CD1c-positive myeloid dendritic cell (primary cell): ENCODE measurements at regions not wholly inside any gene's neighbourhood (a gene's known extent, or its start where the extent isn't known, plus 50 kb on each side); places are given as distances from the start of the nearest gene placed in this dataset.
"Not testable (repeated sequence)": the region's sequence is repeated elsewhere in the genome, so short reads cannot be mapped to it uniquely, and the experiment has no call there.

Experiments
- DNase-seq: peaks from one replicate; pipeline ENCODE4 v3.0.0-alpha.2; 2016; ENCODE audit errors: extremely low spot score

DNA sequence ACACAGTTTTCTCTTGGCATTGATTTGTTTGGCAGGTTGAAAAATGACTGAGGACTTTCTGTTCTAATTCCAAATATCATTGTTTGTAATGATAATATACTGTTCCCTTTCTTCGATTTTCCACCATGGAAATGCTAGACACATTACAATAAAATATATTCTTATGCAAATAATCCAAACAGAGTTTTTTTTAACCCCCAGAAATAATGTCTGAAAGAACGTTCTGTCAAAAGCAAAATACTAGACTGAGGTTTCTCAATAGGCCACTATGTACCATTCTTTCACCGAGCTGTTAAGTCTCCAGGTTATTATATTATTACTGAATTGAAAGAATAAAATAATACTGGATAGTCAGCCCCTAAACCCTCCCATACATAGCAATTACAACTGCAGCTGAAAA, 312.5 kb downstream of the ZIC3 start:
- DNase-seq = no peak

DNA sequence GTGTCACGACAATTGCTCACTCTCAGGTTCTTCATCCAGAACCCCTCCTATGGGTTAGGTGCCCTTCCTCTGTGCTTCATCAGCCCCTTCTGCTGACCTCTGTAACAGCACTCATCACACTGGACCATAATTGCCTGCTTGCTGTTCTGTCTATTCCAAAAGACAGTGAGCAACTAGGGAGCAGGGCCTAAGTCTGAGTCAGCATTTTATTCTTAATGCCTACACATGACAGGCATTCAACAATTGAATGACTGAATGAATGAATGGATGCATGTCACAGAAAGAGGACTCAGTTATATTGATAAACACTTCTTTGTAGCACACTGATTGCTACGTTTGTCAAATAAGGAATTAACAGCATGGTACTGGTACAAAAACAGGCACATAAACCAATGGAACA, 317.0 kb downstream of the ZIC3 start:
- no peak for DNase-seq

DNA sequence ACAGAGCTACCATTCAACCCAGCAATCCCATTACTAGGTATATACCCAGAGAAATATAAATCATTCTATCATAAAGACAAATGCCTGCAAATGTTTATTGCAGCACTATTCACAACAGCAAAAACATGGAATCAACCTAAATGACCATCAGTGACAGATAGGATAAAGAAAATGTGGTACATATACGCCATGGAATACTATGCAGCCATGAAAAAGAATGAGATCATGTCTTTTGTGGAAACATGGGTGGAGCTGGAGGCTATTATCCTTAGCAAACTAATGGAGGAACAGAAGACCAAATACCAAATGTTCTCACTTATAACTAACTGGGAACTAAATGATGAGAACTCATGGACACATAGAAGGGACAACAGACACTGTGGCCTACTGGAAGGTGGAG, 318.9 kb downstream of the ZIC3 start:
- not testable (repeated sequence) for DNase-seq

DNA sequence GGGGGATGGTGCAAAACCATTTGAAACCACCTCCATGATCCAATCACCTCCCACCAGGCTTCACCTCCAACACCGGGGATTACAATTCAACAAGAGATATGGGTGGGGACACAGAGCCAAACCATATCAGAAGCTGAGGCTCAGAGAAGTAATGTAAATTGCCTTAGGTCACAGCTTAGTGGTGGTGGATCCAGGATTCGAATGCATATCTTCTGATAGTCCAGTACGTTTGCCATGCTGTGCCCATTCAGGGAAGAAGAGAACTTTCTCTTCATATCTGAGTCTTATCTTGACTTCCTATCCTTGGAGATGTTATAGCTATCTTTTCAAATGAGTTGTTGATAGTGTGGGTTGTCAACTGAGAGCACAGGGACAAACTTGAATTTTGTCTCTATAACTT, 325.5 kb downstream of the ZIC3 start:
- no peak for DNase-seq

DNA sequence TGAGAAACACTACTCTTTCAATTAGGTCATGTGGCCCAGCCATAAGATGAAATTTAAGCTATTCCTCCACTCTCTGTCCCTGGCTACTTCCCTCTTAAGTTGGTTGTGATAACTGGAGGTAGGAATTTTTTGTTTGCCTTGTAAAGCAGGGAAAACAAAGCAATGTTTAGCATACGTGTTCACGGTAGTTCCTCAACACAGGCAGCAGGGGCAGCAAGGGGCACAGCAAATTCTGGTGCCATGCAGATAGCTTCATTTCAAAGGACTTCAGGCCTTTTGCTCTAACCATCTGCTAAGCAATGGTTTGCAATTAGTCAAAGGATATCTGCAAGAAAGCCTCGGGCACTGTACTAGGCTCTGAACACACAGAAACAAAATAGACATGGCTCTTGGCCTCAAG, 330.2 kb downstream of the ZIC3 start:
- DNase-seq = no peak

DNA sequence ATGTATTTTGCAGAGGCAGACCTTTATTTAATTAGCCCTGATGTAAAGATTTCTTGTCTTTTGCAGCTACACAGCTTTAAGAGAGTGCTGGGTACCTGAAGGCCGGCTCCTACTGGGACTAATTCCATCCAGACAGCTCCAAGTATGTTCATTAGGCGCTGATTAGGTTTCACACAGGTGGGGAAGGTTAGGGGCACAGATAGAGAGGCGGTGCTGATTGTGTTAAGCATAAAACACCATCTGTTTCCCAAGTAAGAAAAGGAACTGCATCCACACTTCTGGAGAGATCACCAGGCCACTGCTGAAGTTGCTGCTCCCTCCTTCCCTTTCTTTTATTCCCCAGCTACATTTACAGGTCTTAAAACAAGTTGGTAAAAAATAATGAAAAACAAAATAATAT, 349.5 kb downstream of the ZIC3 start:
- no peak for DNase-seq

DNA sequence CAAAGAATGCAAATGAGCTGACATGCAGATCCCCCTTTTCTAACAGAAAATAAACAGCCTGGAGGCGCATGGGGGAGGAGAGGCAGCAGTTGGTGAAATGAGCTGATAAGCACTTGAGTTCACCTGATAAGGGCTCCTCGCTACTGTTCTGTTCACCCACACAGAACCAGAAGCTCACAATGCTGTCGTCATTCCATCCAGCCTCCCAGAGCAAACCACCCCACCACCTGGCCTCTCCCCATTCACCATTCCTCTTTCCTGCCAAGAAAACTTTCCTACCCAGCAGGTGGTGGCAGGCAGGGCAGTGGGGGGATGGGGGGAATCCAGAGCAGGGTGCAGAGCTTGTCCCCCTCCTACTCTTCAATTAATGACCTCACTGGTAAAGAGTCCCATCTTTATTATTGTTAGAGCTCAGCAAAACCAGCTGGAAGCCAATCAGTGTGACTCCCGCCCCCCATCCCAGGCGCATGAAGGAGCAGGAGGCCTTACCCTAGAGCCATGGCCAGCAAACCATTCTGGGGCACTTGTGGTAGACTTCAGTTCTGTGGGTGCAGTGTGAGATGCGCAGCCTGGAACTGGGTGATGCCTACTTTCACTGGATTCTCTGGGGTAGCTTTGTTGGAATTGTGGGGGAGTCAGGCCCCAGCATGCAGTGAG, 350.3 kb downstream of the ZIC3 start:
- no peak for DNase-seq

DNA sequence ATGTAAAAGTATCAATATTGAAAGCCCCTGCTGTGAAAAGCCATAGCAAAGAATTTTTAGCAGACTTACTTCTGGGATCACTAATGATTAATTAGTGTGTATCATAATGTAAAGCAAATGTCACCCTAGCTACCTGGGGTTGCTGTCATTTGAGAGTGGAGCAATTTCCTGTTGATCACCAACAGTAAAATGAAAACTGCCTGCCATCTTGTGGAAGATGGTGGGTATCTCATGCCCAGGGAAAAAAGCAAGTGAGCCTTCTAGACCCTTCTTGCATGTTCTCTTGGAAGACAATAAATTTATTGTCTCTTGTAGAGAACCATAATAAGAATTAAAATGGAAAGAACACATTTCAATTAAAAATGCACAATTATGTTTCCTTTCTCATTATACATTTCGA, 360.2 kb downstream of the ZIC3 start:
- DNase-seq = no peak

DNA sequence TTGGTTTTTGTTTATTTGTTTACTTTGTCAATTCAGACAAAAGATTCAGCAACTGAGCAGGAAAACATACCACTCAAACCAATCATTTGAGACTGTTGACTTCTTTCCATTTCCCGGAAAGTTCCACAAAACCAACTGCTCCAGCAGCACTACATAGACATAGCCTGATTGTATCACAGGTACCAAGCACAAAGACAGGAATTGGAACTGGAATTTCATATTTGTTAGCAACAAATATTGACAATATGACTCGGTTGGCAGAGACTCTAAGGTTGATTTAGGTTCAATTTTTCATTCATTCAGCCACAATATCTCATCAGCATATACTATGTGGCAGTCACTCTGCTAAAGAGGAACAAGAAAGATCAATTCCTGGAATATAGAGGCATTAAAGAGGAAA, 364.0 kb downstream of the ZIC3 start:
- no peak for DNase-seq

DNA sequence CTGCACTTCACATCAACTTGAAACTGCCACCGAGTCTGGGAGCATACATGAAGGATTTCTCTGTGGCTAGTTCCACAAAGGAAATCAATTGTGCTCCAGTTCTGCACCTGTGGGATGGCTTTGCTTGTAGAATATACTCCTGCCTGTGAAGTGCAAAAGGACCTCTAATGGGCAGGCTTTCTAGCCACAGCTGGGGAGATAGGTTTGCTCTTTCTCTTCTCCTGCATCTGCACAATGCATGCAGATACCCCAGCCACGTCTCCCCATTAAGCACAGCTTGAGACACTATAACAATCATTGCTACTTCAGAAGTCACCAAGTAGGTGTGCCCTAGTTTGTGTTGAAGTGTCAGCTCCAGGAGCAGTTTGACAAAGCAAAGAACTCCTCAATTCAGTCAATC, 364.6 kb downstream of the ZIC3 start:
- no peak for DNase-seq

DNA sequence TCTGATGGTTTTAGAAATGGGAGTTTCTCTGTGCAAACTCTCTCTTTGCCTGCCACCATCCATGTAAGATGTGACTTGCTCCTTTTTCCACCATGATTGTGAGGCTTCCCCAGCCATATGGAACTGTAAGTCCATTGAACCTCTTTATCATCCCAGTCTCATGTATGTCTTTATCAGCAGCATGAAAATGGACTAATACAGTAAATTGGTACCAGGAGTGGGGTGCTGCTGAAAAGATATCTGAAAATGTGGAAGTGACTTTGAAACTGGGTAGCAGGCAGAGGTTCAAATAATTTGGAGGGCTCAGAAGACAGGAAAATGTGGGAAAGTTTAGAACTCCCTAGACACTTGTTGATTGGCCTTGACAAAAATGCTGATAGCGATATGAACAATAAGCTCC, 368.3 kb downstream of the ZIC3 start:
- DNase-seq = not testable (repeated sequence)

DNA sequence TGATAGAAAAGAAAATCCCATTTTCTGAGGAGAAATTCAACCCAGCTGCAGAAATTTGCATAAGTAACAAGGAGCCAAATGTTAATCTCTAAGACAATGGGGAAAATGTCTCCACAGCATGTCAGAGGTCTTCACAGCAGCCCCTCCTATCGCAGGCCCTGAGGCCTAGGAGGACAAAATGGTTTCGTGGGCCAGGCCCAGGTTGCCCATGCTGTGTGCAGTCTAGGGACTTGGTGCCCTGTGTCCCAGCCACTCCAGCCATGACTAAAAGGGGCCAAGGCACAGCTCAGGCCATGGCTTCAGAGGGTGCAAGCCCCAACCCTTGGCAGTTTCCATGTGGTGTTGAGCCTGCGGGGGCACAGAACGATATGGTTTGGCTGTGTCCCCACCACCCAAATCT, 369.0 kb downstream of the ZIC3 start:
- not testable (repeated sequence) for DNase-seq

DNA sequence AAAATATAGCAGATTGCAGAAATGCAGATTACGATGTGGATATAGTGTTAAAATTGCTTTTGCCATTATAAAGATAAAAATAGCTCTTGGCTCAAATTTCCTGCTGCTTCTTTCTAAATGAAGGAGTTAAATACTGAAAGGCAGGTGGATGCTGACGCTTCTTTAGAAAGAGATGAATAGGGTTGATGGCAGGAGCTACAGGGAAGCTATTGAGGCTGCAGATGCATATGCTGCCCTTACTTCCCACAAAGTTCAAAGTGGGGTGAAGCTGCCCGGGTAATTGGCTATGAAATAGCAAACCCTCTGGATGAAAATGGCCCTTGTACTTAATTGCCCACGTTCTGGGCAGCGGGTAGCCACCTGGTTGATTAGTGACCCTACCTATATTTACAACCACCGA, 379.5 kb downstream of the ZIC3 start:
- DNase-seq = no peak

DNA sequence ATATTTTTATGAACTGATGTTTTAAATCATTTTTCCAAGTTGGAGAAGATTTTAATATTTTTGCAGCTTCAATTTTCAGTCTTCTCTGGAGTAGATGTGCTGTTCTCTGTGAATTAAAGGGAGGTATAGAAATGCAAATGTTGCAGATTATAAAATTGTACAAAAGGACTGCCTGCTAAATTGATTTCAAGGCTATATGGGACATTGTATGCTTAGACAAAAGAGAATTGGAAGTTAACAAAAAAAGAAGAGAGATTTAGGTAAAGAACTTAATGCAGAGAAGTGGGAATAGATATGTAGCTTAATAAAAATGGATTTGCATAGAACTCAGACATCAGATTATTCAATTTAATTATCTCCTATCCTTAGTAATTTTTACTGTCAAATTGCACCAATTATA, 403.3 kb downstream of the ZIC3 start:
- DNase-seq = no peak

DNA sequence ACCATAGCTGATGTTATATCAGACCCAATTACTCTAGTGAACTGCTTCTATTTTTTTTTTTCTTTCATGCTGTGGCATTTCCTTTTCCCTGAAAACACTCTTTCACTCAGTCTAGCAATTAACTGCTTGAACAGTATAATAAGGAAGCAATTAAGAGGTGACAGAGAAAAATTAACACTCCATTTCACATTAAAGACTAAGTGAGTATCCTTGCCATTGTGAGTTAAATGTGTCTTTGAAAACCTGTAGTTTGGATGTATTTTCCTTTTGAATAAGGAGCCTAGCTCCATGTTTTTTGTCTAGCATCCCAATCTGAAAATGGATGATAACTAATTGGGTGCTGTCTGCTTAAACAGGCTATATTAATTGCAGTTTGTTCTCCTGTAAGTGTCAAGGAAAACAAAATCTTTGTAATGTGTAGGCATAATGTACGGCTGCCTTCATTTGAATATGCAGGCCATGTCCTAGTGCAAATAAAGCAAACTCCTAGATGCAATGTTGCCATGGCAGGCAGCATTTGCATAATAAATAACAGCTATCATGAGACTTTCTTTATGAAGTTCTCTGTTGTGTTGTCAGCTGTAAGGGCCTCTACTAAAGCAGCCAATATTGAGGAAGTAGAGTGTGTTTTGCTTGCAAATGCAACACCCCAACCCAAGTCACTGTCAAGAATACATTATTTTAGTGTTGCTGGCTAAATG, 416.7 kb downstream of the ZIC3 start:
- no peak for DNase-seq

DNA sequence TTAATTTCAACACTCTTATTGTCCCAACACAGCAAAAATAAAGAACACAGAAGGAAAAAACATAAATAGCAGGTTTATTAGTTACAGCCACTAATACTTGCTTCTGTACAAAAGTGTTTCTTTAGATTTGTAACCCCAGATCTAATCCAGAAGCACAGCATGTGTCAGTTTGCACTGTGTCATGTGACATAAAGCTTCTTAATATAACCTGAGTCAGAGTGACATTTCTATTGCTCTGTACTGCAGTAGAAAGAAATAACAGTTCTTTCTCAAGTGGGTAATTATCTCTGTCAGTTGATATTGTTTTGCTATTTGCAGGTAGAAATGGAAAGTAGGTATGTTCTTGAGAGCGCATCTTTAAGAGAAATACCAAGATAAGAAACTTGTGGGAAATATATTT, 422.5 kb downstream of the ZIC3 start:
- DNase-seq = no peak

DNA sequence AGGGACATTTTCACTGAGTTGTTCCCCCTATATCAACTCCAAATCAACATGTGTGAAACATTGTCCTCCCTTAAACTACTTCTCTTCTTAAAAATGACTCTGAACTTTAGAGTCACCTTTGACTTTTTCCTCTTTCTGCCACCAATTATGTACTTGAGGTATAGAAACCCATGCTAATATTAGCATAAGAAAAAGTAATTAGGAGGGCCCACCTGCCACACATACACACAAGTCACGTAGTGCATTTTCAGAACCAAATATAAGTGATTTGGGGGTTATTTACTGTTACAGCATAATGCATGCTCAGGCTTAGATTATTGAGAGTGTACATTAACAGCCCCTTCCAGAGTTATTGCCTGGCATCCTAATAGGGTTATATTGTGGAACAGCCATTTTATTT, 432.7 kb downstream of the ZIC3 start:
- no peak for DNase-seq

DNA sequence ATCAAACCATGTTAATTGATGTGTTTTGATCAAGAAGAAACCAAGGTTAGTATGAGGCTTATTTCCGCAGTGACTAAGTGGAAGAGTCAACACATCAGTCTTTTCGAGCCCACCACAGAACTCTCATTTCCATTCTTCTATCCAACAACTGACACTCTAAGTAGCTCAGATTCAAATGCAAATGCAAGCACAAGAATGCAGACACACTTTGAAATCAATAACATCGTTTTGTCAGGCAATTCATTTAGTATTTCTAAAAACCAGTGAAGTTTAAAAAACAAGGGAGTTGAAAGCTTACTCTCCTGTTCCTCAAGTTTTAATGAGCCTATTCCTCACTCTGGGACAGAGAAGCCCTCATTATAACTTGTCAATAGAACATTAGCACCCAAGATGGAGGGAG, 433.1 kb downstream of the ZIC3 start:
- DNase-seq = no peak

DNA sequence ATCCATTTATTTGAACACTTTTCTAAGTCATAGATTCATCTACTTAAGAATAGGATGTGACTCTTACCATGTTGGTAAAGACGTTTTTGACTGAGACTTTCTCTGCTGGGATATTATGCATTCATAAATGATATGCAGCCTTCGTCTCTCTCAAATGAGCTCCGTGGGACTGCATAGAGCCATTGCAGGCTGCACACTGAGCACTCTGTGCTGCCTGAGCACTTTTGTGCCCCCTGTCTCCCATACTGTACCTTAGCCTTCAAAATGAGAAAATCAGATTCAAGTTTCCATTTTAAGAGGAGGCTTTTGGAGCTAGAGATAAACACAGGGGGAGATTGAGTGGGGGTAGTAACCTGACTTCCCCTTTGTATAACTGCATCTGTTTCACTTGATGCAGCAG, 433.6 kb downstream of the ZIC3 start:
- DNase-seq = no peak

DNA sequence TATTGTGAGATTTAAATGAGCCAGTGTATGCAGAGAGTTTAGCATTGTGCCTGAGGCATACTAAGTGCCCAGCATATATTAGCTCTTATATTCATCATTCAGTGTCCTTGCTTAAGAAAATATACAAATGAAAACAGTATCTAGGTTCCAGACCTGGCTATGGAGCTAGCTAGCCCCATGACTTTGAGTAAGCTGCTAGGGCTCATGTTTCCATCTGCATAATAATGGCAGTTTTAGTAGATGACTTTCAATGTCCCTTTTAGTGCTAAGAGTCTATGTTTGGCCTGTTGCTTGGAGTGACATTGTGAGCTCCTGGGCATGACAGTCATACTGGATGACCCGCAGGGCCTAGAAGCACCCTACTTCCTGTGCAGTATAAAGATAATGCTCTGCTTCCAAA, 435.3 kb downstream of the ZIC3 start:
- DNase-seq = no peak

DNA sequence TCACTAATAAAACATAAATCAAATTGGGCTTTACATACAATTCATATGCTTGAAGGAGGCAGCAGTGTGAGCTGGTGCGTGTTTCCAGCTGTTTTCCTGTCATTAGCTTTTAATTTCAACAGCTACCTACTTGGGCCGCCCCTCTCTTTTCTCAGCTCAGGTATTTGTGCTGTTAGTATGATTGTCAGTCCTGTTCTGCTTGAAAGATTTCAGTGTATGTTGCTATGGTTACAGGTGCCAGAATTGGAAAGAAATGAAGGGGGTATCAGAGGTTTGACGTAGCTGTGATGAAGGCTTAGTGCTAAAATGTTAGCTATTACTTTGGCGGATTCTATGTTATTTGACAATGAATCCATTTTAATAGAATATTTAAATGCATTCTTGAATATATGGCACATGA, 440.3 kb downstream of the ZIC3 start:
- DNase-seq = no peak

DNA sequence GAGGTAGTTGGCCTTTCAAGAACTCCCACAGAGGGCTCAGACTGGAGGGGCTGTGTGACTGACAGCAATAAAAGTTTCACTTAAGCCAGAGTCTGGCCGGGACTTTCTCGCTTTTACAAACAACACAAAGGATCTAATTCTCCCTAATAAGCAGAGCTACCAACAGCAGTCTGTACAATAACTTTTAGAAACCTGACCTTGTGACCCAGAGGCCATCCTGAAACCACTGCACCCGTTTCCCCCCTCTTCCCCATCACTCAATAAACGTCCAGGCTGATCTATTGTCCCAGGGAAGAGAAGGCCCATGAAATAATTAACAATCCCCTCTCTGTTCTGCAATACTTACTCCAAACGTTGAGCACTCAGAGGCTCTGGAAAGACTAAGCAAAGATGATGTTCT, 442.4 kb downstream of the ZIC3 start:
- DNase-seq = no peak

DNA sequence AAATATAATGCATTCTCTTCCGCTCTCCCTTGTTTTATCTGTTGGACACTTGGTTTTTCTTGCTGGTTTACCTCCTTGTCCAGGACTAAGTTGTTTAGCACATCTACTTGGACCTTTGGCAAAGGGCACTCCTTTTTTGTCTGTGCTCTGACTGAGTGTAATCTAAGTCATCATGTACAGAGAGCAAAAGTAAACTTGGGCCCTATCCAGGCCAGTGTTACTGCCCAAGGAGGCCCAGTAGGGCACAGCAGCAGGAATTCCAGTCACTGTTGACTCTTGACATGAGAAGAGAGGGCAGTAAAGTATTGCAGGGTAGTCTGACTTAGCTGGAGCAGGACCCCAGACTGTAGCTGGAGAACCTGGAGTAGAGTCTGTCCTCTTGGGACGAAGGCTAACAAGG, 445.5 kb downstream of the ZIC3 start:
- DNase-seq = no peak

DNA sequence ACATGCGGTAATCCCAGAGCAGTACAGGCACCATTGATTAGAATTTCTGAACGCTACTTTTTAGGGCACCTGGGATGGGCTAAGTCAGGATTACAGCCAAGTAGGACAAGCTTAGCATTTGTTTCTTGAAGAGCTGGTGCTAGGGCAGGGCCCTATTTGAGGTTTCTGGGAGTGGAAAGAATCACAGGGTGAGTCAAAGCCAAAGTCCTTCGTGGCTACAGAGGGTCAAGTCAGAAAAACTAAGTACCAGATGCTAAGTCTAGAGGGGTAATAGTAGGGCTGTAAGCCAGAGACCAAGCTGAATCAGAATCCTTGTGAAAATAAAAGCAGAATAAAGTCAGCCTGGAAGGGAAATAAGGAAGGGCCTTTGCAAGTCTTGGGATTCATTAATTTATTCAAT, 448.6 kb downstream of the ZIC3 start:
- no peak for DNase-seq
